Activated CD4-positive, CD25-positive, alpha-beta regulatory T cell treated with anti-CD3 and anti-CD28 coated beads, Interleukin-2, amount 50 U/mL, for 72 hours (primary cell): ENCODE measurements at regions not wholly inside any gene's neighbourhood (a gene's known extent, or its start where the extent isn't known, plus 50 kb on each side); places are given as distances from the start of the nearest gene placed in this dataset.
"Not testable (repeated sequence)": the region's sequence is repeated elsewhere in the genome, so short reads cannot be mapped to it uniquely, and the experiment has no call there.

Experiments used
- DNase-seq: peaks from one replicate; pipeline ENCODE4 v3.0.0; 2021

DNA sequence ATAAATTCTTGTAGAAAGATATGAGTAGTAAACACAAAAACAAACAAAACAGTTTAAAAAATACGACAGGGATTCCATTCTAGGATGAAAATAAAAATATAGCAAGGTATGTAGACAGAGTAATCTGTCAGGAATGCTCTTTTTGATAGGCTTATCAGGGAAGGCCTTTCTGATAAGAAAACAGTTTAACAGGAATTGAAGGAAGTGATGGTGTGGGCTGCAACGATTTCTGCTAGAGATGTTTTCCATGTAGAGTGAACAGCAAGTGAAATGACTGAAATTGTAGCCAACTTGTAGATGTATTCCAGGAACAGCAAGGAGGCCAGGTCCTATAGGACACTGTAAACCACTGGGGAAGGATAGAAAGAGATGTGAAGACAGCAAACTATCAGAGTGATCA, 689.7 kb upstream of the GJE1 start:
- no peak for DNase-seq

DNA sequence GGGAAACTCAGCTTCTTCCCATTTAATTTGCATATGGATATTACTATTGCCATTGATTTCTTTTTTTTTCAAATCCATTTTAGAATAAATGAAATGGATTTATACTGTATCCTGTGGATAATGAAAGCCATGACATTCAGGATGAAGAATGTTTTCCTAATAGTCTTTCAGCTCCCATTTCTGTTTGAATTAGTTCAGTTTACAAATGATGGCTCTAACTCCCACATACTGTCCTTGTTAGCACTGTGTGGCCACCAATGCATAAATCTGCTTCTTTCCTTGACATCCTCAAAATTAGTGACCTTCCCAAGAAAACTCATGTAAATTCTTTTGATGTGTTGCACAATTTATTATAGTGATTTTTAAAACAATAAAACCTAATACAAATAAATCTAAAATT, 693.2 kb upstream of the GJE1 start:
- DNase-seq, result no peak

DNA sequence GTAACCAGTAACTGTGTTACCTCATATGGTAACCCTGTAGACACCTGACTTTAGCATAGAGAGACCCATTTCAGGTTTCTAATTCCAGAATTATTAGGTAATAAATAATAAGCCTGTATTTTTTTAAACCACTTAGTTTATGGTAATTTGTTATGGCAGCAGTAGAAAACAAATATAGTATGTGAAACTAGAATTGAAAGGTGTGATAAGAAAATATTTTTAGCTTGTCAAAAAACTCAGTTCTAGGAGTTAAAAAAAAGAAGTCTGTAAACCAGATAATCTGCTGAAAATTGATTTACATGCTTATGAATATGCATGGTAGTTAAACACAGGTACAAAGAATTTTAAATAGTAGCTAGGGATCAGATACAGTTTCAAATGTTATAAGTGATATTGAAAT, 695.0 kb upstream of the GJE1 start:
- no peak for DNase-seq

DNA sequence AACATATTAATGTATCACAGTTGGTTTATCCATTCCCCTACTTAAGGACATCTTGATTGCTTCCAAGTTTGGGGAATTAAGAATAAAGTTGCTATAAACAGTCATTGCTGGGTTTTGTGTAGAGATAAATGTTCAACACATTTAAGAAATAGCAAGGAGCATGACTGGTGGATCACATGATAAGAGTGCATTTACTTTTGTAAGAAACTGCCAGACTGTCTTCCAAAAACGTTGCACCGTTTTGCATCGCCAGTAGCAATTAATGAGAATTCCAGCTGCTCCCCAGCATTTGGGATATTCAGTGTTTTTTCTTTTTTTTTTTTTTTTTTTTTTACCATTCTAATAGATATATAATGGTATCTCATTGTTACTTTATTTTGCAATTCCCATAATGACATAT, 695.7 kb upstream of the GJE1 start:
- no peak for DNase-seq

DNA sequence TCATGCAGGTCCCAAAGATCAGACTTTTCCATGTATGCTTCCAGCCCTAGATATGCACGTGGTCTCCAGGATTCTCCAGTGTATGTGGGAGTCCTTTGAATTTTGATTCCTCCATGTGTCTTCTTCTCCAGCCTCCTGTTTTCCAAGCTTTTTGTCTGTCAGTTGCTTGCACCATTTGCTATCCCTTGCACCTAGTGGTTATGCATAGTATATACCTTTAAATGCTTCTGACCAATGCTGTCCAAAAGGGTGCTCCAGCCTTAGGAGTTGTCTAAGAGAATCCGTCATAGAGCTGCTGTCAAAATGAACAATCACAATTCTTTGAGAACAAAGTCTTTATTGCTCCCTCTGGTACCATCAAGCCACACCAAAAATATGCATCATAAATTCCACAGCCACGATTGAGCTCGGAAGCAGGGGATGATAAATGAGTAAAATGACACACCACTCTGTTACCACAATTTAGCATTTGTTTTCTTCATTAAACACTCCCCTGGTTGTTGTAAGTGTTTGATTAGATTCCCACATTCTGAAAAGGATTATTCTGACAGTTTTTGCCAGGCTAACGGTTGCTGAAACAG, 706.2 kb upstream of the GJE1 start:
- no peak for DNase-seq

DNA sequence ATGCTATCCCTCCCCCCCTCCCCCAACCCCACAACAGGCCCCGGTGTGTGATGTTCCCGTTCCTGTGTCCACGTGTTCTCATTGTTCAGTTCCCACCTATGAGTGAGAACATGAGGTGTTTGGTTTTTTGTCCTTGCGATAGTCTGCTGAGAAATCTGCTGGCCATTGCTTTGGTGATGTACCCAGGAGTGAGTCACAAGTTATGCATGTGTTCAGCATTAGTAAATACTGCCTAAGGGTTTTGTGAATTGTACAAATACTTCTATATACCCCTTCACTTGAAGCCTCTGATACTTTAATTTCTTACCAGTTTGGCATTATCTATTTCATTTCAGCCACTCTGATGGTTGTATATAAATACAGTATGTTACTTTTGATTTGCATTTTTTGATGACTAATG, 711.3 kb upstream of the GJE1 start:
- DNase-seq, result no peak

DNA sequence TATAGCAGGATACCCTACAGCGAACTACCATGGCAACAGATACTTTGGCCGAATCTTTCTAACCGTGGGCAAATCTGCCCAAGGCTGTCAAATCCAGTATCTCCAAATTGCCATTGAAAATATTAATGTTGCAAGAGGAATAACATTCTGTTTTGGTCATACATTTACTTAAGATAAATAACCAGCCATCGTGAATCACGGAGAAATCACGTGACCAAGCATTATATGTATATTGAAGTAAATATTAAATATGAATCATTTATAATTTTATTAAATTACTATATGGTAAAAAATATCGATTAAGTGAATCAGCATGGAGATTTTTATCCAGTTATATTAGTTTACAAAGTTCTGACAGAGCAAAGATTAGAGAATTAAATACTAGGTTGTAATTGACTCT, 714.6 kb upstream of the GJE1 start:
- DNase-seq, result no peak

DNA sequence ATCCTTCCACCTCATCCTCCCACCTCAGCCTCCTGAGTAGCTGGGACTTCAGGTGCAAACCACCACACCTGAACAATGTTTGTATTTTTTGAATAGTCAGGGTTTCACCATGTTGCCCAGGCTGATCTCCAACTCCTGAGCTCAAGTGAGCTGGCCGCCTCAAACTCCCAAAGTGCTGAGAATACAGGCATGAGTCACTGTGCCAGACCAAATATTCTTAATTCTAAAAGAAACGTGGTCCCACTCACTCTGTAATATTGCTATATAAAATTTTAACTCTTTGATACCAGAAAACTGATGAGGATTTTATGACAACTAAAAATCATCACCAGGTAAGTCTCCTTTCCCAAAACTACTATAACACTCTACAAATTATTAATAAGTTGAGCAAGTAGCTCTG, 716.8 kb upstream of the GJE1 start:
- DNase-seq, result no peak

DNA sequence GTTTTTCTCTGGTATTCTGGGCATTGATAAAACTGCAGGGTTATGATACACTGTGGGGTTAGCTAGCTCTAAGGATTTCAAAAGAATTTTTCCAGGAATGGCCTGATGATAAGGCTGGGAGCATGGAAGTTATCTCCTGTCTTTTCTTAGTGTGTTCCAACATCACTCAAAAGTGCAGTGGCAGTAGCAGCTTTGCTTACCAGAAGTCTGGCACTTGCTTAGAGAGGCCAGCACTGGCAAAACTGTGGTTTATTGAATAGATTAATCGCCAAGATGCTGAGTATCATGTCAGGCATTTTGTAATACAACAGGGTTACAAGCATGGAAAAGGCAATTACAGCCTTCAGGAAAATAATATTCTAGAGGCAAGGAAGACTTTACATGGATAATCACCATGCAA, 719.5 kb upstream of the GJE1 start:
- DNase-seq, result no peak

DNA sequence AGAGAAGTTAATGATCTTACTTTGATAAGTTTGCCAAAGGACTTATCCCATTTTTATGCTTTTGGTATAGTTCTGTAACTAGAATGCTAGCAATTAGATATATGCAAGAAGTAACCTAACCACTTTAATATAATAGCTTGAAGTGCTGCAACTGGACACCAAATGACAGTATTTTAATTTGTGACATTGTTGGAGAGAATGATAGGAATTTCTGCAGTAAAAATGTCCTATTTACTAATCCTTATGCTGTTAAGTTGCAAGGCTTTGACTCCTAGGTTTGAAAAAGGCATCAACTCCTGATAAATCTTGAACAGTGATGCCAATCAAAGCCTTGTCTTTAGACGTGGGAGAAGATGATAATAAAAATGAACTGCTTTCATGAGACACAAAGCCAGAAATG, 726.0 kb upstream of the GJE1 start:
- no peak for DNase-seq

DNA sequence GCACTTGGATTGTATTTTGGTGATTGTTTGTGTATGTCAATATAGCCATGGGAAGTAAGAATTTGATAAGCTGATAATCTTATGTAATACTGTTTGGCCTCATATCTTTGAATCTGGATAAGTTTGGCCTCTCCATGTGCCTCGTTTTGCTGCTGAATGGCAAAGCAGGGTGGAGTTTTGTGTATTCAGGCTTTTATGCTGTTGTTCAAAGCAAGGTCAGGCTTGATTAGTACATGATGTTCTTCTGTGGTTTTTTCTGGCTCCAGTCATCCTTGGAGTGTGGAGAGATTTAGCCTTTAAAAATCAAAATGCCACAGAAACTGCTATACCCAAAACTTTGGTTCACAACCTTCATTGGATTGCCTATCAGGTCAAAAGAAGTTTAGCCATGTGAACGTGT, 728.9 kb upstream of the GJE1 start:
- no peak for DNase-seq

DNA sequence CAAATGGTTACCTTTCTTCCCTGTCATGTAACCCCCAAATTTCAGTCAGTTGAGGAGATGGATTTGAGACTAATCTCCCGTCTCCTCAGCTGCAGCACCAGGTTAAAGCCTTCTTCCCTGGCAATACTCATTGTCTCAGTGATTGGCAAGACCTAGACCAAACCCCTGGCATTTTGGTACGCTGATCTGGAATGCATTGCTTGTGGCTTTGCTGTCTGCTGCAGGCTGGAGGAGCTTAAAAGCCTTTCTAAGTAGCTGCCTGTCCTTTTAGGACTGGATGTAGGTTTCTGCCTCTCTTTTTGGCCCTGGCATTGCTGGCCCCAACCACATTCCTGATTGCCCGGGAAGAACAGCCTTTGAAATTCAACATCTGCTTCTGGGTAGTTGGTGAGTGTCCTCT, 729.6 kb upstream of the GJE1 start:
- DNase-seq, result no peak

DNA sequence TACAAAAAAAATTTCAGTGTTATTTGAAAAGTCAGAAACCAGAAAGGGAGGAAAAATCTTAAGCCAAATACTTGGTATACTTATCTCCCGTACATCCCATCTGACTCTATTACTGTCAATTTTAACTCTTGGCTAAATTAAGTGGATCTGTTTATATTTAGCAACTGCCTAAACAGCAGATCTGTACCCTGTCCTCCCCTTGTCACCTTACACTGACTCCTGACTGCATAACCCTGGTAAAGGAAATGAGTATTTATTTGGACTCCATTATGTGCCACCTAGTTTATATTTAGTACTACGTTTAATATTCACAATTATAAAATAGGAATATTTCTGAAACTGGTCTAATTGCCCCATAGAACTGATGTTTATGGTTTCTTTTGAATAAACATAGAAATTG, 730.2 kb upstream of the GJE1 start:
- no peak for DNase-seq

DNA sequence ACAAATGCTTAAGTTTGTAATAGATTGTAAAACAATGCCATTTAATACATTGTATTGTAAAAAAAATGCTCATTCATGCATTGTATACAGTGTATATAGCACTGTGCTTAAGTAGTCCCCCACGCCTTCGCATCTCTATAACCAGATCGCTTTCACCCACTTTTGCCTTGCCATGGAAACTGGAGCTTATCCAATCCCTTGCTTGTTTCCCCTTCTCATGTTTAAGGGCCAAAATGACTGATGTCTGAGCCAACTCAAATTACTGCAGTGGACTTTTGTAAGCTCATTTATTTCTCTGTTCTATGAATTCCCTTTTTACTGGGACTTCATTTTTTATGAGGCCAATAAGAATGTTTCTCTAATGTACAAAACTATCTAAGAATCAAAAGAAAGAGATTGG, 730.9 kb upstream of the GJE1 start:
- DNase-seq, result no peak

DNA sequence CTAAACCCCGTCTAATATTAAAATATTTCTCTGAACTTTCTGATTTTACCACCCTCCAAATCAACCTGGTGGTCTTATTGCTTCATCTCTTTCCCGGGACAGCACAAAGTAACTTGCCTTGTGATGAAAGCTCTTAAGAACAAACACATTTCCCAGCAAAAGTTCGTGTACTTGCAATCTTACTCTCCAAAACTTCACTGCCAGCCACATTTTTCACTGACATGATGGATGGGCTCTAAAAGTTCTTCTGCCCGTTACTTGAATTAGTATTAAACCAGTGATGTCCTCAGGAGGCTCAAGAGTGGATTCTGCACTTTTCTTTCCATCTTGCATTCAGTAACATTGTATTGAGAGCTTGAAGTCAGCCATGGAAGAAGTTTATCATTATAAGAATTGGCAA, 731.6 kb upstream of the GJE1 start:
- DNase-seq, result no peak

DNA sequence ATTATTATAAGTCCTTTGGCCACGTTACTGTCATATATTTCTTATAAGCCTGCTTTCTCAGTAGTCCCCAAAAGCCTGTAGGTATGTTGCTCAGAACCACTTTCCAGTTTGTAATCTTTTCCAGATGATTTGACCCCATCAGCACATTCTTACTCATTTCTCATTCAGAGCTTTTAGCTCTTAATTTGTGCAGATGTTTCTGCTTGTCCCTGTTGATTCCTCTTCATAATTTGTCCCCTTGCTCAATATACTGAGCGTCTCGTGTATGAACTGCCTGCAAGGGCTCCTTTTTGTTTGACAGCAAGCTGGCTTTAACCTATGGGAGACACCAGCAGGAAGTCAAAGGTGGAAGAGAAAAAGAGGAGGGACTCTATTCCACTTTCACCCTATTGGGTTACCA, 733.8 kb upstream of the GJE1 start:
- no peak for DNase-seq

DNA sequence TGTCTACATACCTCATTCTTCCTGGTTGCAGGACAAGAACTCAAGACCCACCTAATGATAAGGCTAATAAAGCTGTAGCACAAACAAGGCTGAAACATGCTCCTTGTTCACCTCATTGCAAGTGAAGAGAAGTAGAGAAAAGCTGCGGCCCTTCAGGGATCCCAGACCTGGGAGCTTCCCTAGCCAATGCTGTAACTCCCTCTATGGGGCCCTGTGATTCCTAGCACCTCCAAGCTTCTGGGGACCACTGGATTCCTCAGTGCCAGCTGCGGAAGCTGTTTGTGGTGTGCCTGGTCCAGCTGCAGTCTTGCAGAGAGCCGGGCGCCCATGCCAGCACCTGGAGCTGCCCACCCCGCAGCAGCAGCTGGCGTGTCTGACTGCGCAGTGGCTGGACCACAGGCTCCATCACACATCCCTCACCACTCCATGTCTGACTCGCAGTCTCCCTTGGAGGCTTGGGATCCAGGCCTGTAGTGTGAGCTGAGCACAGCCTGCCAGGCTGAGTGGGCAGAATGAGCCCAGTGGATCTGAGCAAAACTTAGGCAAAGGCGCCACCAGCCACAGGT, 737.2 kb upstream of the GJE1 start:
- DNase-seq, result no peak

DNA sequence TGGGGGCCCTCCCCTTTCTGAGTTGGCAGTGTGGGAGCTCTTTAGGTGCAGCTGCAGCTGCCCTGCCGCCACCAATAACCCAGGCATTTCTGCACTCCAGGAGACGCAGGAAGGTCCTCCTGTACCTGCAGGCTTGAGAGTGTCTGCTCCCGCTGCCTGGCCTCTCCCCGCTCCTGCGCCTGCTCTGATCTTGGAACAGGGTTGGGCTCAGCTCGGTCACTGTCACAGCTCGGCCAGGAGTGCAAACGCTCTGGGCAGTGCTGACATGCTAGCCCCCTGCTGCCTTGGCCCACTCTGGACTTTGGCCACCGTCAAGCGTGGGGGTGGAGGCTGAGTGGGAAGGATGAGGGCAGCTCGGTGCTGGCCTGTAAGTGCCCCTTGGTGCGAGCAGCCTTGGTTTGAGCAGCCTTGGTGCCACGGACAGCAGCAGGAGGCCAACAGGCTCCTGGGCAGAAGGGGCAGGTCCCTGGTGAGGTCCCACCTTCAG, 738.1 kb upstream of the GJE1 start:
- no peak for DNase-seq

DNA sequence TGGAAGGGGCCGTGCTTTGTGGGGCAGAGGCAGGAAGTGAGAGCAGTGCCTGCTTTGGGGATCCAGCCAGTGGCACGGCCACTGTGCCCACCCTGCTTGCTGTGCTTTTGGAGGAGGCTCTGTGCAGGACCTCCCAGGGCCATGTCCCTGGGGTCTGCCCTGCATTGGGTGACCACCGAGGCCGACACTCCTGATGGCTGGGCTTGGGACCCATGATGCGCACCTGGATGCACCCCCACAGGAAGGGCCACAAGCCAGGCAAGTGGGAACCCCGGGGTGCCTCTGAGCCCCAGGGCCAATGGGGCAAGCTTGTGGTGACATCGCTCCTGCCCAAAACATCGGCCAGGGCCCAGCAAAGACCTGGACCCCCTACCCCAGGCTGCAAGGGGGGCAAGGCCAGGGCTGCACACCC, 738.6 kb upstream of the GJE1 start:
- no peak for DNase-seq

DNA sequence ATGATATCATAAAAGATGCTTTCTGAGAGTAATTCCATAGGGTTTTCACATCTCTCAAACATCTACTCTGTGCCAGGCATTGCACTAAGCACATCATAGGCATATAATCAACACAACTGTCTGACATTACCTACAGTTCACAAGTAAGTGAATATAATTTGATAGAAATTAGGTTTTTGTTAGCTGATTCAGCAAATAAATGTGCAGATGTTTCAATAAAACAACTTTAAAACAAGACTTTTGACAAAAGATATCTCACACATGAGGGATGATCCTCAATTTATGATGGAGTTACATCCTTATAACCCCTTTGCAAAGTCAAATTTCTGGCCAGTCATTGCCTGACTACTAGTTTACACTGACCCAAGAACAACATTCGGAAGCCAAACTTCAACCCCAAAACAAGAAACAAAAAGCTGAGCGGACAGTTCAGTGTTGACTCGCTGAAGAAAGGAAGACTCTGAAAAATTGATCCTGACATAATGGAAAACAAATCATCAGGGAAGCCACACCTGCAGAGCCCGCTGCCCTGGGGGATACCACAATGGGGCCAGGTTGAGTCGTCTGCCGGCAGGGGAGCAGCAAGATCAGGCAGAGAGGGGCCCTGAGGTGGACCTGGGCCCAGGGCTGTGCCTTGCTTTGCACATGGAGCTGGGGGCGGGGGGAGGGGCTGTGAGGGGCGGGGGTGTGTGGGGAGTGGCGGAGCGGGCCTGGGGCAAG, 739.2 kb upstream of the GJE1 start:
- DNase-seq, result no peak

DNA sequence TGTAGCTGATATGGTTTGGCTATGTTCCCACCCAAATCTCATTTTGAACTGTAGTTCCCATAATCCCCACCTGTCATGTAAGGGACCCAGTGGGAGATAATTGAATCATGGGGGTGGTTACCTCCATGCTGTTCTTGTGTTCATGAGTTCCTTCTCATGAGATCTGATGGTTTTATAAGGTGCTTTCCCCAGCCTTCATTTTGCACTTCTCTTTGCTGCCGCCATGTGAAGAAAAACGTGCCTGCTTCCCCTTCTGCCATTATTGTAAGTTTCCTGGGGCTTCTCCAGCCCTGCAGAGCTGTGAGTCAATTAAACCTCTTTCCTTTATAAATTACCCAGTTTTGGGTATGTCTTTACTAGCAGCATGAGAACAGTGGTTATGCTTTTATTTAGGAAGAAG, 741.6 kb upstream of the GJE1 start:
- DNase-seq, result not testable (repeated sequence)

DNA sequence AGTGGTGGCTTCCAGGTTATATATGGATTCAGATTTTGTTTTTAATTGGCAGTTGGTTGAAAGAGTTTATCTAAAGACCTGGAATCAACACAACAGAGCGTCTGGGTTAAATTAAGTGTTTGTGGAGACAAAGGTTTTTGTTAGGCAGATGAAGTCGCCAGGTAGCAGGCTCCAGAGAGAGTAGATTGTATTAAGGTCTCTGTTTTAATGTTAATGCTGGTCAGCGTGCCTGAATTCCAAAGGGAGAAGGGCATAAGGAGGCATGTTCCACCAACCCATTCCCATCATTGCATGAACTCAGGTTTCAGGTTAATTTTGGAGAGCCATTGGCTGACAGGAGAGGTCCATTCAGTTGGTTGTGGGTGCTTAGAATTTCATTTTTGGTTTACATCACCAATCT, 744.1 kb upstream of the GJE1 start:
- no peak for DNase-seq

DNA sequence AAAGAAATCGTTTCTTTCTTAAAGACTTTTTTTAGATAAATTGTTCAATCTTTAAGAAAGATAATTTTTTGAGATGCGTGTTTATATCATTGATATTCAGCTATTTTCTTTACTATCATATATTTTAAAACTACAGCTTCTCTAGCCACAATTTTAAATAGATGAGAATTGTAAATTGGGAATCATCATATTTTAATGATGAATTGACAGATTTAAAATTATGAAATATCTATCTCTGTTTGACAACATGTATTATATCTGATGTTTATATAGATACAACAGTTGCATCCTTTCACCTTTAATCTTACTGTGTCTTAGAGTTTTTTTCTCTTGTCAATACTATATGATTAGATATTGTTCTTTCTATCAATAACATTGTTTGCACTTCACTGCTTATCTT, 762.3 kb upstream of the GJE1 start:
- DNase-seq, result no peak

DNA sequence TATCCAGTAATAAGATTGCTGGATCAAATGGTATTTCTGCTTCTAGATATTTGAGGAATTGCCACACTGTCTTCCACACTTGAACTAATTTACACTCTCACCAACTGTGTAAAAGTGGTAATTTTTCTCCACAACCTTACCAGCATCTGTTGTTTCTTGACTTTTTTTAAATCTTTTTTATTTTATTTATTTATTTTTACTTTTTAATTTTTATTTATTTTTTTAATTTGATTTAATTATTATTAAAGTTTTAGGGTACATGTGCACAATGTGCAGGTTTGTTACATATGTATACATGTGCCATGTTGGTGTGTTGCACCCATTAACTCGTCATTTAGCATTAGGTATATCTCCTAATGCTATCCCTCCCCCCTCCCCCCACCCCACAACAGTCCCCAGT, 765.9 kb upstream of the GJE1 start:
- DNase-seq, result not testable (repeated sequence)

DNA sequence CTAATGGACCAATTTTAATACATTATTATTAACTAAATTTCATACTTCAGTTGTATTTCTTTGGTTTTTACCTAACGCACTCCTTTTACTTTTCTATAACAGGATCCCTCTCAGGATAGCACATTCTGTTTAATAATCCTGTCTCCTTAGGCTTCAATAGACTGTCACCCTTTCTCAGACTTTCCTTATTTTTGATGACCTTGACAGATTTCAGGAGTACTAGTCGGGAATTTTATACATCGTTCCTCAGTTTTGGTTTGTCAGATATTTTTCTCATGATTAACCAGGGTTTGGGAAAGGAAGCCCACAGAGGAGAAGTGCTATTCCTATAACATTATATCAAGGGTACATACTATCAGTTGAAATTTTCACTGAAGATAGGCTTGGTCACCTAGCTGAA, 768.0 kb upstream of the GJE1 start:
- no peak for DNase-seq
